Mesothelial cell of epicardium (in vitro differentiated cells): ENCODE measurements at regions not wholly inside any gene's neighbourhood (a gene's known extent, or its start where the extent isn't known, plus 50 kb on each side); places are given as distances from the start of the nearest gene placed in this dataset.

Experiments
- DNase-seq, 2 experiments: peaks; one replicate each; pipeline ENCODE4 v3.0.0; 2021; ENCODE audit warnings: low spot score in 2 of 2; ENCODE audit not compliant: unreplicated experiment in 2 of 2
- H3K27ac Mint-ChIP-seq: 2 replicates; pipeline ENCODE4 v1.8.0; 2021; ENCODE audit warnings: mixed read lengths
- H3K27me3 Mint-ChIP-seq: 2 replicates; pipeline ENCODE4 v1.8.0; 2021; ENCODE audit warnings: low read depth, mixed read lengths
- H3K36me3 Mint-ChIP-seq: 2 replicates; pipeline ENCODE4 v1.8.0; 2021; ENCODE audit warnings: mixed read lengths
- H3K4me1 Mint-ChIP-seq: 2 replicates; pipeline ENCODE4 v1.8.0; 2021; ENCODE audit warnings: mixed read lengths
- H3K4me3 Mint-ChIP-seq: 2 replicates; pipeline ENCODE4 v1.8.0; 2021; ENCODE audit warnings: mild to moderate bottlenecking, moderate library complexity, mixed read lengths
- H3K9me3 Mint-ChIP-seq: 2 replicates; pipeline ENCODE4 v1.8.0; 2021; ENCODE audit warnings: mixed read lengths
- CTCF ChIP-seq: fragments of 200-600 bp; sonication (generic); IDR thresholded peaks from one replicate; pipeline ENCODE4 v1.5.0; 2021; ENCODE audit warnings: antibody characterized with exemption; ENCODE audit not compliant: unreplicated experiment

GRCh38 chr2:181140414-181140813 lies 160.0 kb downstream of the UBE2E3 start:
- peaks cover 6% of the 10 kb centered on the region for H3K9me3 Mint-ChIP-seq
- H3K27me3 Mint-ChIP-seq: no peaks in the 10 kb centered on the region
- DNase-seq: no peak
- no peaks in the 10 kb centered on the region for H3K4me1 Mint-ChIP-seq
- H3K4me3 Mint-ChIP-seq: no peak overlapping the region
- no peaks in the 10 kb centered on the region for H3K36me3 Mint-ChIP-seq
- TF ChIP-seq CTCF: no peak
- H3K27ac Mint-ChIP-seq: no peak overlapping the region

GRCh38 chr2:181140928-181141327 lies 160.5 kb downstream of the UBE2E3 start:
- no peaks in the 10 kb centered on the region for H3K27me3 Mint-ChIP-seq
- no peaks in the 10 kb centered on the region for H3K36me3 Mint-ChIP-seq
- TF ChIP-seq CTCF: no peak
- peaks cover 3% of the 10 kb centered on the region for H3K9me3 Mint-ChIP-seq
- H3K4me1 Mint-ChIP-seq: no peaks in the 10 kb centered on the region
- no peak for DNase-seq
- no peak overlapping the region for H3K27ac Mint-ChIP-seq
- H3K4me3 Mint-ChIP-seq: no peak overlapping the region

GRCh38 chr2:181141676-181142075 lies 161.3 kb downstream of the UBE2E3 start:
- no peaks in the 10 kb centered on the region for H3K4me1 Mint-ChIP-seq
- no peak overlapping the region for H3K27ac Mint-ChIP-seq
- no peaks in the 10 kb centered on the region for H3K27me3 Mint-ChIP-seq
- no peaks in the 10 kb centered on the region for H3K36me3 Mint-ChIP-seq
- DNase-seq: no peak
- no peak overlapping the region for H3K4me3 Mint-ChIP-seq
- H3K9me3 Mint-ChIP-seq: no peaks in the 10 kb centered on the region
- TF ChIP-seq CTCF: no peak

- no peak for DNase-seq
- H3K36me3 Mint-ChIP-seq: no peaks in the 10 kb centered on the region
- H3K9me3 Mint-ChIP-seq: no peaks in the 10 kb centered on the region
- TF ChIP-seq CTCF: no peak
- no peak overlapping the region for H3K4me3 Mint-ChIP-seq
- no peaks in the 10 kb centered on the region for H3K27me3 Mint-ChIP-seq
- H3K4me1 Mint-ChIP-seq: no peaks in the 10 kb centered on the region
- no peak overlapping the region for H3K27ac Mint-ChIP-seq
These were observed 162.1 kb downstream of the UBE2E3 start for GRCh38 chr2:181142514-181142913.

- Mint-ChIP-seq H3K27ac (no peak overlapping the region), H3K27me3 (no peaks in the 10 kb centered on the region), H3K4me1 (no peaks in the 10 kb centered on the region), H3K9me3 (no peaks in the 10 kb centered on the region), H3K36me3 (no peaks in the 10 kb centered on the region), H3K4me3 (no peak overlapping the region)
- TF ChIP-seq CTCF: no peak
- no peak for DNase-seq
These were observed 163.4 kb downstream of the UBE2E3 start for GRCh38 chr2:181143790-181144300.

- no peak for TF ChIP-seq CTCF
- Mint-ChIP-seq H3K27ac (no peak overlapping the region), H3K4me1 (no peaks in the 10 kb centered on the region), H3K9me3 (no peaks in the 10 kb centered on the region), H3K4me3 (no peak overlapping the region), H3K36me3 (no peaks in the 10 kb centered on the region), H3K27me3 (no peaks in the 10 kb centered on the region)
- DNase-seq: no peak
These were observed 165.2 kb downstream of the UBE2E3 start for GRCh38 chr2:181145645-181146044.
